Esophagus squamous epithelium (tissue), 4 donors: ENCODE measurements at regions not wholly inside any gene's neighbourhood (a gene's known extent, or its start where the extent isn't known, plus 50 kb on each side); places are given as distances from the start of the nearest gene placed in this dataset.

Experiments used
- CTCF ChIP-seq, 6 experiments: fragments of 450-650 bp in 4 of 6; fragments of 200-600 bp in 2 of 6; sonication (generic) in 2 of 6; IDR thresholded peaks; one replicate each; pipeline ENCODE4 v1.5.1; 2016 to 2019; ENCODE audit warnings: antibody characterized with exemption in 6 of 6, mild to moderate bottlenecking in 4 of 6, moderate library complexity in 4 of 6
- POLR2A ChIP-seq, 4 donors: fragments of 450-650 bp; IDR thresholded peaks; one replicate each; pipeline ENCODE4 v1.6.1; 2017; ENCODE audit warnings: antibody characterized with exemption in 4 of 4, mild to moderate bottlenecking in 4 of 4, moderate library complexity in 3 of 4

GRCh38 chr6:92117800-92118199, 1301.6 kb downstream of the EPHA7 start:
- no peak for TF ChIP-seq CTCF (IDR thresholded peaks at IDR 0.05)
- no peak for TF ChIP-seq POLR2A (IDR thresholded peaks at IDR 0.05)
